HUDEP-2 (cell line): ENCODE measurements at regions not wholly inside any gene's neighbourhood (a gene's known extent, or its start where the extent isn't known, plus 50 kb on each side); places are given as distances from the start of the nearest gene placed in this dataset.

Source experiments
- DNase-seq, 76 experiments: peaks; one replicate each; lab custom pipeline; 2025; ENCODE audit not compliant: unreplicated experiment in 76 of 76; lab: John Stamatoyannopoulos, UW

DNA sequence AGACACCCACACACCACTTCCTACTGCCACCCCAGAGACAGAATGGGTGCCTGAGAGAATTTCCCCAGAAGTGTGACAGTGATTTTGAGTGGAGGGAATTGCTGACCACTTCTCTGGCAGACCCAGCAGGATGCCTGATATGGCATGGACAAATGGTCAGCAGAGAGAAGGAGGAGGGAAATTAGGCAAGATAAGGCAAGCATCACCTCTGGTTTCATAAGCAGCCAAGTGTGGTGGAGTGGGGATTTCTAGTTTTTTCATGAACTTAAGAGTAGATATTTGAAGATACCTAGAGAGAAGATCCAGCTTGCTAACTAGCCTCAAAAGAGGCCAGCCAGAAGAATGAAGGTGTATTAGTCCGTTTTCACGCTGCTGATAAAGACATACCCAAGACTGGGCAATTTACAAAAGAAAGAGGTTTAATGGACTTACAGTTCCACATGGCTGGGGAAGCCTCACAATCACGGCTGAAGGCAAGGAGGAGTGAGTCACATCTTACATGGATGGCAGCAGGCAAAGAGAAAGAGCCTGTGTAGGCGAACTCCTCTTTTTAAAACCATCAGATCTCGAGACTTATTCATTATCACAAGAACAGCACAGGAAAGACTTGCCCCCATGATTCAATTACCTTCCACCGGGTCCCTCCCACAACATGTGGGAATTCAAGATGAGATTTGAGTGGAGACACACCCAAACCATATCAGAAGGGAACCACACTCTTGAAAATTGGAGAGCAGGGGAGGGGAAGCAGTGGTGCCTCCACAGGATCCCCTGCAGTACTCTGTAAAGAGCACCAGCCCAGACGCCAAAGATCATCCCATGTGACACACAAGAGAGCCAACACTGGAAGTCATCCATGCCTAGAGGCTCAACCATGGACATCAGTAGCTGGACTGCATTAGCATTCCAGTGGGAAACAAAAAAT lies 64.2 kb downstream of the RBM43 start:
- DNase-seq: peak in 31 of 76 experiments; percentile 2 to 62 (median 18)

- DNase-seq: no peak
These were observed 68.1 kb downstream of the RBM43 start for GRCh38 chr2:151193576-151193975.

DNA sequence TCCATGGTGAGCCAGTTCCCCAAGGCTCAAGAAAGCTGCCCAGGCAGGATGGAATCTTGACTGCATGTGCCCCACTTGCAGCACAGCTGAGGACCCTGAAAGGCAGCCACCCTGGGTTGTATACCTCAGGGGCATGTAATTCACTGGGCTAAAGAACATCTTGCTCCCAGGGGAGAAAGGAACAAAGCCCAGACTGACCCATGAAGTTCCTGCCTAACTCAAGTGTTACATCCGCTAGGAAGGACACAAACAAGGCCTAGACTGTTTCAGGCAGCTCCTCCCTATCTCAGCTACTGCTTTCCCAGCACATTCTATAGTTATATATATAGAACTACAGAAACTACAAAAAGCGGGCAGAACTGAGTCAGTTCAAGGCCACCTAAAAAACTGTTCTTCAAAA lies 69.0 kb downstream of the RBM43 start:
- no peak for DNase-seq

GRCh38 chr2:151191001-151191400 lies 70.7 kb downstream of the RBM43 start:
- no peak for DNase-seq

- no peak for DNase-seq
These were observed 72.5 kb downstream of the RBM43 start for GRCh38 chr2:151189125-151189524.

DNA sequence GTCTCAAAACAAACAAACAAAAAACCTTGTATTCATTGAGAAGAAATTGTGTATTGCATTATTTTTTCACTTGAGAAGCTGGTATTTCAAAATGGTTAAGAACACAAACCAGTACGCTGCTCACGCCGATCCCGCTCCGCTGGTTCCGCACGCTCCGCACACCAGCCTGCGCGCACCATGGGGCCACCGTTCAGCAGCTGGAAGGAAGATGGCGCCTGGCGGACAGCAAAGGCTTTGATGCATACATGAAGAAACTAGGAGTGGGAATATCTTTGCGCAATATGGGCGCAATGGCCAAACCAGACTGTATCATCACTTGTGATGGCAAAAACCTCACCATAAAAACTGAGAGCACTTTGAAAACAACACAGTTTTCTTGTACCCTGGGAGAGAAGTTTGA lies 75.7 kb downstream of the RBM43 start:
- DNase-seq: no peak

- no peak for DNase-seq
These were observed 78.5 kb downstream of the RBM43 start for GRCh38 chr2:151182899-151183809.

- DNase-seq: no peak
These were observed 79.3 kb downstream of the RBM43 start for GRCh38 chr2:151182396-151182795.

GRCh38 chr2:151181524-151181923 lies 80.1 kb downstream of the RBM43 start:
- DNase-seq: no peak

DNA sequence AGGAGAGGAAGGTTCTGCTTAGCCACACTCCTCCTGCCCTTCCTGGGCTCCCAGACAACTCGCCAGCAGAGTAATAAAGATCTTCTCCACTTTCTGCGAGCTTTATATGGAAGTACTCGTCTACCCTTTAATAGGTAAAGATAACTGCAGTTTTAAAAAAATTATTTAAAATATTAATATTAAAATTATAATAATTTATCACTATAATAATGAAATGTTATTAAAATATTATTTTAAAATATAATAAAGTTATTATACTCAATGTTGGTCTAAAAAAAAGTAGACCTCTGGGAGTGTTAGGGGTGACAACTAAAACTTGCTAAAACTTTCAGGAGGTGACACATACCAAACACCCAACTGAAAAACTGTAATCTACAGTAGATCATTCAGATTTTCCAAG lies 81.5 kb downstream of the RBM43 start:
- DNase-seq: no peak

DNA sequence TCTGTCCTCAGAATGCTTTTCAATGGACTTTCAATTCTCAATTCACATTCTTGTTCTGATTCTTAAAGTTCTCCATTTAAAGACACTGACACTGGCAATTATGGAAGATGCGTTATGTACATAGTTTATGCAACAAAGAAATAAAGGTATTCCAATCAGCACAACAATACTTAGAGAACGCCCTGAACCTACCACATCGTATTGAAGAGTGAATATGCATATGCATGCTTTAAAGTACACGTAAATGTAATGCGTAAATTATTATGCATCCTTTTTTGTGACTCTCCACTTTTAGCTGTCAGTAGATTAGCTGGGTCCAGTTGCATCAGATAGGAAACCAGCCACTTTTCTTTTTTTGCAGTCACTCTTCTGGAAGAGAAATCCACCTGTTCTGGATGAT lies 83.5 kb downstream of the RBM43 start:
- DNase-seq: no peak

DNA sequence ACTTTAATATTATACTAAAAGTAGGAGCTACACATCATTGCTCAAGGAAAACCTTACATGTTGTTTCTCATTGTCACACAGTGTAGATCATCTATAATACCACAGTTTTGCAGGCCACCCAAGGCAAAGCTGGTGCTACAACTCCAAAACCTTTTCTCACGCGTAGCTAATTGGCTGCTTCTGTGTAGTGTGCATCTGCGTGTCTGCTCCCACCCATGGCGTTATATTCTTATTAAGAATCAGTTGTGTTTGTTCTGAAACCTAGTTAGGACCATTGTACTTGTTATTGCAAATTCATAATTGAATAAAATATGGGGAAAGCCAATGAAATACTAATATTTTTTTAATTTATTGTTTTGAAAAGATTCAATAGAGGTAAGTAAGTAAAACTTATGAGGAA lies 83.9 kb downstream of the RBM43 start:
- no peak for DNase-seq

GRCh38 chr2:151176661-151177060 lies 85.0 kb downstream of the RBM43 start:
- no peak for DNase-seq

GRCh38 chr2:151175864-151176263 lies 85.8 kb downstream of the RBM43 start:
- DNase-seq: no peak

- no peak for DNase-seq
These were observed 87.5 kb downstream of the RBM43 start for GRCh38 chr2:151174127-151174526.

GRCh38 chr2:151171186-151171585 lies 90.5 kb downstream of the RBM43 start:
- no peak for DNase-seq

DNA sequence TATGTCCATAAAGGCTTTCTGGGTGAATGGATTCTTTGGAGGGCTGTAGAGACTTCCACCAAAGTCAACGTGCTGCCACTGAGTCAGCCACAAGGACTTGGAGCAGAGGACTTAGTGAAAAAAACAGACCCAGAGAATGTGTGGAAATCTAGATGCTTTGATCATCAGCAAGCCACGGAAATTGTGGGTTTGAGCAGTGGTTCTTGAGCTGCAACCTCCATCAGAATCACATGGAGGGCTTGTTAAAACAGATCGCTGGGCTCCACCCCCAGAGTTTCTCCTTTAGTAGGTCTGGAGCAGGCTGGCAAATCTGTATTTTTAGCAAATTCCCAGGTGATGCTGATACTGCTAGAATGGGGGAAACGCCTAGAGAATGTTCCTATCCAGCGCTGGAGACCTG lies 95.3 kb downstream of the RBM43 start:
- no peak for DNase-seq

DNA sequence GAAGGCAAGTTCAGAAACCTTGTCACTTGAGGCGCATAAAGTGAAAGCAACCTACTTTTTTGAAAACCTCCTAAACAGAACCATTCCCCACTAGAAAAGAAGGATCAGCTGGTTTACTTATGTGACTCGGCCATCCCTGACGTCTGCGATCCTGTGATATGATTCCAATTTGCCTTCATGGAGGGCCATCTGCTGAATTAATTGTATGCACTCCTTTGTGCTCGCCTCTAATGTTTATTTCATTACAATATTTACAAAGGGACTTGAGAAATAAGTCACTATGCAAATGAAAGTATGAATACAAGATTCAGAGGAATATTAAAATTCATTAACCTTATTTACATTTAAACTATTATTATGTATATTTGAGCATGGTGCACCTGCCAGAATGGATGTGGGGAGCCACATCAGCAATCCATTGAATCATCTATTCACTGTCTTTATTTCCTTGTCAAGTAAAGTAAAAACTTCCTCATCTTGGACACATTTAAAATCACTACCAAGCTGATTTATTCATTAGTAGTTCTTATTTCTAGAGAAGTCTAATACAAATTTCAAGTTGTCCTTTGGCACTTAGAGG lies 96.5 kb downstream of the RBM43 start:
- no peak for DNase-seq

DNA sequence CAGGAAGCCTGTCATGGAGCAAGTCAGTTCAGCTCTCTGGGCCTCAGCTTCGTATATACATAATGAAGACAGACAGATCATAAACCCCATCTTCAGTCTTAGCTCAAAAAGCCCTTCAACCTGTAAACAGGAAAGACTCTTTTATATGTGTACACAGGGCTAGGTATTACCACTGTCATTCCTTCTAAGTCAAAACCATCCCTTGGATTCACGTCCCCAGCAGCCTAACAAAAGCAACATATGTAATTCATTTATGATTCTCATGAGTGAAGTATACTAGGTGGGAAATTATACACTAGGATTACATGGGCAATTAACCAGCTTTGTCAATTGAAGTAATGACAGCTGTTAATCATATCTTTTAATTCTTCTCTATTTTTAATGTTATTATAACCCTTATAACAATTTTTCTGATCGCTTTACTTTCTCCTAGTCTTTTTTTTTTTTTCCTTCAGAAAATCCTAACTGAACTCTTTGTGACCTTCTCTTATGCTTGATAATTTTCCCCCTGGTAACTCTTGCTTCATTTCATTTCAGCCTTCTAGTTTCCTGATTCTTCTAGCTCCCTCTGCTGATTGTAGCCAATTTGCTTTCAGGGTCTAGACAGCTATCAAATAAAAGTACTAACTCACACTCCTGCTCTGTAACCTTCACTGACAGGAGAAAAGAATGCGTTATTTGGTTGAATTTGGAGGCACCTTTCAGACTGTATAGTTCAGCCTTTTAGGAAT lies 99.7 kb downstream of the RBM43 start:
- DNase-seq: no peak

- DNase-seq: no peak
These were observed 102.5 kb downstream of the RBM43 start for GRCh38 chr2:151159109-151159662.
